ENCODE measurements at regions not wholly inside any gene's neighbourhood (a gene's known extent, or its start where the extent isn't known, plus 50 kb on each side); places are given as distances from the start of the nearest gene placed in this dataset.

DNA sequence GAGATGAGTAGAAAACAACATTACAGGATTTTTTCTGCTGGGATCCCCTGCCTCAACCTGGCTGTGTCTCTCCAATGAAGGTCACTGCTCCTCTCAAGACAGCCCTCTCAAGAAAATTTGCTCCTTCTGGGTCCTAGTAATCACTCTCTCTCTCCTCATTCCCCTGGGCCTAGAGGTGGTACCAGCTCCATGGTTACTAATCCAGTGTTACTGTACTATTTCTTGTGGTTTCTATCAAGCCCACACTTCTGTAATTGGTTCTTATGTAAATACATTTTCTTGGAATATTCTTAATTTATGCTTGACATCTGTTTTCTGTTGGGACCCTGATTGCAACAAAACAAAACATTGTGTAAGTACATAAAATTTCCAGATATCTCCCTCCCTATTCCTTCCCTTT, 123.8 kb upstream of the RORB start:
- no peak for TF ChIP-seq POLR2A (IDR thresholded peaks at IDR 0.05)
- TF ChIP-seq, protein P1, sequence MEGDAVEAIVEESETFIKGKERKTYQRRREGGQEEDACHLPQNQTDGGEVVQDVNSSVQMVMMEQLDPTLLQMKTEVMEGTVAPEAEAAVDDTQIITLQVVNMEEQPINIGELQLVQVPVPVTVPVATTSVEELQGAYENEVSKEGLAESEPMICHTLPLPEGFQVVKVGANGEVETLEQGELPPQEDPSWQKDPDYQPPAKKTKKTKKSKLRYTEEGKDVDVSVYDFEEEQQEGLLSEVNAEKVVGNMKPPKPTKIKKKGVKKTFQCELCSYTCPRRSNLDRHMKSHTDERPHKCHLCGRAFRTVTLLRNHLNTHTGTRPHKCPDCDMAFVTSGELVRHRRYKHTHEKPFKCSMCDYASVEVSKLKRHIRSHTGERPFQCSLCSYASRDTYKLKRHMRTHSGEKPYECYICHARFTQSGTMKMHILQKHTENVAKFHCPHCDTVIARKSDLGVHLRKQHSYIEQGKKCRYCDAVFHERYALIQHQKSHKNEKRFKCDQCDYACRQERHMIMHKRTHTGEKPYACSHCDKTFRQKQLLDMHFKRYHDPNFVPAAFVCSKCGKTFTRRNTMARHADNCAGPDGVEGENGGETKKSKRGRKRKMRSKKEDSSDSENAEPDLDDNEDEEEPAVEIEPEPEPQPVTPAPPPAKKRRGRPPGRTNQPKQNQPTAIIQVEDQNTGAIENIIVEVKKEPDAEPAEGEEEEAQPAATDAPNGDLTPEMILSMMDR (IDR thresholded peaks at IDR 0.05), result no peak
